ENCODE measurements at regions not wholly inside any gene's neighbourhood (a gene's known extent, or its start where the extent isn't known, plus 50 kb on each side); places are given as distances from the start of the nearest gene placed in this dataset.
A peak's percentile ranks its signal among the peaks of the same experiment; 100 is the strongest.

DNA sequence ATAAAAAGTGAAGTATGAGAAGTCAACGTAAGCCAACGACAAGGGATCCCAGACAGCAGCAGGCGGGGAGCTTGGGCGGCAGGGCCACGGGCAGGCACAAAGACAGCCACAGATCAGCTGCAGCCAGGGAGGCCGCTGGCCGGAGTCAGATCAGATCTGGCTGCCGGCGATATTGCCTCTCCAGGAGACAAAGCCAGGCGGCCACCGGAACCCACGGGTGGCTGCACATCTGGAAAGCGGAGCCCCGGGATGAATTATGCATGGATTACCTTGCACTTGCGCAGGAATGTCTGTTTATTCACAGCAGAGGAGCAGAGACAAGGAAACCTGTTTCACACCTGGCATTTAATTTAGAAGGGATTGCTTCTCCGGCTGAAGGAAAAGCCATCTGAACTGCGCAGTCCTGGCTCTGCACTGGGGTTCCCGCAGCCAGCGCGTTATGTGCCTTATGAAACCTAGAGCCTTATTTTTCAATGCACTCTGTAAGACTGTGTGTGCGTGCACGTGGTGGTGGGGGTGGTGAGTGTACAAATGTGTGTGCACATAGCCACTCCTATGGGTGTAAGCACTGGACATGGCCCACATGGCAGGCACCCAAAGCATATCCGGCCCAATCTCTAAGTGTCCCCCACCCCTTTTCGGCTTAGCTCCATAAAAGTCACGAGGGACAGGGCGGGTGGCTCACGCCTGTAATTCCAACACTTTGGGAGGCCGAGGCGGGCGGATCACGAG, 427.8 kb upstream of the MCTP2 start:
- no peak for DNase-seq (ENCODE audit: low spot score)
- peak; percentile 31; the same call in 1 of the 2 replicates for ATAC-seq
- Mint-ChIP-seq H3K36me3 (no peaks in the 10 kb centered on the region), H3K4me1 (peaks cover 45% of the 10 kb centered on the region), H3K4me3 (no peak overlapping the region), H3K27ac (no peak overlapping the region), H3K9me3 (0 out of 2 replicates have a peak, but pooled peaks cover 2% of the 10 kb centered on the region), H3K27me3 (ENCODE audit: low read depth) (no peaks in the 10 kb centered on the region)
- TF ChIP-seq ZNF317 (CRISPR knock-in tag; IDR thresholded peaks at IDR 0.05; ENCODE audit: borderline replicate concordance, low read depth), result no peak
- TF ChIP-seq RORB (CRISPR knock-in tag; IDR thresholded peaks at IDR 0.05), result no peak
- TF ChIP-seq, protein P1, sequence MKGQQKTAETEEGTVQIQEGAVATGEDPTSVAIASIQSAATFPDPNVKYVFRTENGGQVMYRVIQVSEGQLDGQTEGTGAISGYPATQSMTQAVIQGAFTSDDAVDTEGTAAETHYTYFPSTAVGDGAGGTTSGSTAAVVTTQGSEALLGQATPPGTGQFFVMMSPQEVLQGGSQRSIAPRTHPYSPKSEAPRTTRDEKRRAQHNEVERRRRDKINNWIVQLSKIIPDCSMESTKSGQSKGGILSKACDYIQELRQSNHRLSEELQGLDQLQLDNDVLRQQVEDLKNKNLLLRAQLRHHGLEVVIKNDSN (CRISPR knock-in tag; IDR thresholded peaks at IDR 0.05), result no peak
- TF ChIP-seq, protein P2, sequence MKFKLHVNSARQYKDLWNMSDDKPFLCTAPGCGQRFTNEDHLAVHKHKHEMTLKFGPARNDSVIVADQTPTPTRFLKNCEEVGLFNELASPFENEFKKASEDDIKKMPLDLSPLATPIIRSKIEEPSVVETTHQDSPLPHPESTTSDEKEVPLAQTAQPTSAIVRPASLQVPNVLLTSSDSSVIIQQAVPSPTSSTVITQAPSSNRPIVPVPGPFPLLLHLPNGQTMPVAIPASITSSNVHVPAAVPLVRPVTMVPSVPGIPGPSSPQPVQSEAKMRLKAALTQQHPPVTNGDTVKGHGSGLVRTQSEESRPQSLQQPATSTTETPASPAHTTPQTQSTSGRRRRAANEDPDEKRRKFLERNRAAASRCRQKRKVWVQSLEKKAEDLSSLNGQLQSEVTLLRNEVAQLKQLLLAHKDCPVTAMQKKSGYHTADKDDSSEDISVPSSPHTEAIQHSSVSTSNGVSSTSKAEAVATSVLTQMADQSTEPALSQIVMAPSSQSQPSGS (CRISPR knock-in tag; IDR thresholded peaks at IDR 0.05; ENCODE audit: borderline replicate concordance, low read depth), result no peak
- TF ChIP-seq, protein P3, sequence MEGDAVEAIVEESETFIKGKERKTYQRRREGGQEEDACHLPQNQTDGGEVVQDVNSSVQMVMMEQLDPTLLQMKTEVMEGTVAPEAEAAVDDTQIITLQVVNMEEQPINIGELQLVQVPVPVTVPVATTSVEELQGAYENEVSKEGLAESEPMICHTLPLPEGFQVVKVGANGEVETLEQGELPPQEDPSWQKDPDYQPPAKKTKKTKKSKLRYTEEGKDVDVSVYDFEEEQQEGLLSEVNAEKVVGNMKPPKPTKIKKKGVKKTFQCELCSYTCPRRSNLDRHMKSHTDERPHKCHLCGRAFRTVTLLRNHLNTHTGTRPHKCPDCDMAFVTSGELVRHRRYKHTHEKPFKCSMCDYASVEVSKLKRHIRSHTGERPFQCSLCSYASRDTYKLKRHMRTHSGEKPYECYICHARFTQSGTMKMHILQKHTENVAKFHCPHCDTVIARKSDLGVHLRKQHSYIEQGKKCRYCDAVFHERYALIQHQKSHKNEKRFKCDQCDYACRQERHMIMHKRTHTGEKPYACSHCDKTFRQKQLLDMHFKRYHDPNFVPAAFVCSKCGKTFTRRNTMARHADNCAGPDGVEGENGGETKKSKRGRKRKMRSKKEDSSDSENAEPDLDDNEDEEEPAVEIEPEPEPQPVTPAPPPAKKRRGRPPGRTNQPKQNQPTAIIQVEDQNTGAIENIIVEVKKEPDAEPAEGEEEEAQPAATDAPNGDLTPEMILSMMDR (IDR thresholded peaks at IDR 0.05), result no peak
- TF ChIP-seq, protein P4, sequence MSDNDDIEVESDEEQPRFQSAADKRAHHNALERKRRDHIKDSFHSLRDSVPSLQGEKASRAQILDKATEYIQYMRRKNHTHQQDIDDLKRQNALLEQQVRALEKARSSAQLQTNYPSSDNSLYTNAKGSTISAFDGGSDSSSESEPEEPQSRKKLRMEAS (CRISPR knock-in tag; IDR thresholded peaks at IDR 0.05), result no peak
- TF ChIP-seq, protein P5, sequence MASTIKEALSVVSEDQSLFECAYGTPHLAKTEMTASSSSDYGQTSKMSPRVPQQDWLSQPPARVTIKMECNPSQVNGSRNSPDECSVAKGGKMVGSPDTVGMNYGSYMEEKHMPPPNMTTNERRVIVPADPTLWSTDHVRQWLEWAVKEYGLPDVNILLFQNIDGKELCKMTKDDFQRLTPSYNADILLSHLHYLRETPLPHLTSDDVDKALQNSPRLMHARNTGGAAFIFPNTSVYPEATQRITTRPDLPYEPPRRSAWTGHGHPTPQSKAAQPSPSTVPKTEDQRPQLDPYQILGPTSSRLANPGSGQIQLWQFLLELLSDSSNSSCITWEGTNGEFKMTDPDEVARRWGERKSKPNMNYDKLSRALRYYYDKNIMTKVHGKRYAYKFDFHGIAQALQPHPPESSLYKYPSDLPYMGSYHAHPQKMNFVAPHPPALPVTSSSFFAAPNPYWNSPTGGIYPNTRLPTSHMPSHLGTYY (CRISPR knock-in tag; IDR thresholded peaks at IDR 0.05), result no peak
- TF ChIP-seq, protein P6, sequence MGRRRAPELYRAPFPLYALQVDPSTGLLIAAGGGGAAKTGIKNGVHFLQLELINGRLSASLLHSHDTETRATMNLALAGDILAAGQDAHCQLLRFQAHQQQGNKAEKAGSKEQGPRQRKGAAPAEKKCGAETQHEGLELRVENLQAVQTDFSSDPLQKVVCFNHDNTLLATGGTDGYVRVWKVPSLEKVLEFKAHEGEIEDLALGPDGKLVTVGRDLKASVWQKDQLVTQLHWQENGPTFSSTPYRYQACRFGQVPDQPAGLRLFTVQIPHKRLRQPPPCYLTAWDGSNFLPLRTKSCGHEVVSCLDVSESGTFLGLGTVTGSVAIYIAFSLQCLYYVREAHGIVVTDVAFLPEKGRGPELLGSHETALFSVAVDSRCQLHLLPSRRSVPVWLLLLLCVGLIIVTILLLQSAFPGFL (CRISPR knock-in tag; IDR thresholded peaks at IDR 0.05; ENCODE audit: borderline replicate concordance), result no peak
- TF ChIP-seq, protein P7, sequence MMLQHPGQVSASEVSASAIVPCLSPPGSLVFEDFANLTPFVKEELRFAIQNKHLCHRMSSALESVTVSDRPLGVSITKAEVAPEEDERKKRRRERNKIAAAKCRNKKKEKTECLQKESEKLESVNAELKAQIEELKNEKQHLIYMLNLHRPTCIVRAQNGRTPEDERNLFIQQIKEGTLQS (CRISPR knock-in tag; conservative IDR thresholded peaks at IDR 0.05), result no peak
- TF ChIP-seq, protein P8, sequence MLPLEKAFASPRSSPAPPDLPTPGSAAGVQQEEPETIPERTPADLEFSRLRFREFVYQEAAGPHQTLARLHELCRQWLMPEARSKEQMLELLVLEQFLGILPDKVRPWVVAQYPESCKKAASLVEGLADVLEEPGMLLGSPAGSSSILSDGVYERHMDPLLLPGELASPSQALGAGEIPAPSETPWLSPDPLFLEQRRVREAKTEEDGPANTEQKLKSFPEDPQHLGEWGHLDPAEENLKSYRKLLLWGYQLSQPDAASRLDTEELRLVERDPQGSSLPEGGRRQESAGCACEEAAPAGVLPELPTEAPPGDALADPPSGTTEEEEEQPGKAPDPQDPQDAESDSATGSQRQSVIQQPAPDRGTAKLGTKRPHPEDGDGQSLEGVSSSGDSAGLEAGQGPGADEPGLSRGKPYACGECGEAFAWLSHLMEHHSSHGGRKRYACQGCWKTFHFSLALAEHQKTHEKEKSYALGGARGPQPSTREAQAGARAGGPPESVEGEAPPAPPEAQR (CRISPR knock-in tag; IDR thresholded peaks at IDR 0.05), result no peak
- TF ChIP-seq, protein P9, sequence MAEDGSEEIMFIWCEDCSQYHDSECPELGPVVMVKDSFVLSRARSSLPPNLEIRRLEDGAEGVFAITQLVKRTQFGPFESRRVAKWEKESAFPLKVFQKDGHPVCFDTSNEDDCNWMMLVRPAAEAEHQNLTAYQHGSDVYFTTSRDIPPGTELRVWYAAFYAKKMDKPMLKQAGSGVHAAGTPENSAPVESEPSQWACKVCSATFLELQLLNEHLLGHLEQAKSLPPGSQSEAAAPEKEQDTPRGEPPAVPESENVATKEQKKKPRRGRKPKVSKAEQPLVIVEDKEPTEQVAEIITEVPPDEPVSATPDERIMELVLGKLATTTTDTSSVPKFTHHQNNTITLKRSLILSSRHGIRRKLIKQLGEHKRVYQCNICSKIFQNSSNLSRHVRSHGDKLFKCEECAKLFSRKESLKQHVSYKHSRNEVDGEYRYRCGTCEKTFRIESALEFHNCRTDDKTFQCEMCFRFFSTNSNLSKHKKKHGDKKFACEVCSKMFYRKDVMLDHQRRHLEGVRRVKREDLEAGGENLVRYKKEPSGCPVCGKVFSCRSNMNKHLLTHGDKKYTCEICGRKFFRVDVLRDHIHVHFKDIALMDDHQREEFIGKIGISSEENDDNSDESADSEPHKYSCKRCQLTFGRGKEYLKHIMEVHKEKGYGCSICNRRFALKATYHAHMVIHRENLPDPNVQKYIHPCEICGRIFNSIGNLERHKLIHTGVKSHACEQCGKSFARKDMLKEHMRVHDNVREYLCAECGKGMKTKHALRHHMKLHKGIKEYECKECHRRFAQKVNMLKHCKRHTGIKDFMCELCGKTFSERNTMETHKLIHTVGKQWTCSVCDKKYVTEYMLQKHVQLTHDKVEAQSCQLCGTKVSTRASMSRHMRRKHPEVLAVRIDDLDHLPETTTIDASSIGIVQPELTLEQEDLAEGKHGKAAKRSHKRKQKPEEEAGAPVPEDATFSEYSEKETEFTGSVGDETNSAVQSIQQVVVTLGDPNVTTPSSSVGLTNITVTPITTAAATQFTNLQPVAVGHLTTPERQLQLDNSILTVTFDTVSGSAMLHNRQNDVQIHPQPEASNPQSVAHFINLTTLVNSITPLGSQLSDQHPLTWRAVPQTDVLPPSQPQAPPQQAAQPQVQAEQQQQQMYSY (CRISPR knock-in tag; IDR thresholded peaks at IDR 0.05), result no peak
- TF ChIP-seq, protein P10, sequence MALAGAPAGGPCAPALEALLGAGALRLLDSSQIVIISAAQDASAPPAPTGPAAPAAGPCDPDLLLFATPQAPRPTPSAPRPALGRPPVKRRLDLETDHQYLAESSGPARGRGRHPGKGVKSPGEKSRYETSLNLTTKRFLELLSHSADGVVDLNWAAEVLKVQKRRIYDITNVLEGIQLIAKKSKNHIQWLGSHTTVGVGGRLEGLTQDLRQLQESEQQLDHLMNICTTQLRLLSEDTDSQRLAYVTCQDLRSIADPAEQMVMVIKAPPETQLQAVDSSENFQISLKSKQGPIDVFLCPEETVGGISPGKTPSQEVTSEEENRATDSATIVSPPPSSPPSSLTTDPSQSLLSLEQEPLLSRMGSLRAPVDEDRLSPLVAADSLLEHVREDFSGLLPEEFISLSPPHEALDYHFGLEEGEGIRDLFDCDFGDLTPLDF (CRISPR knock-in tag; IDR thresholded peaks at IDR 0.05), result no peak
- TF ChIP-seq MYBL2 (CRISPR knock-in tag; IDR thresholded peaks at IDR 0.05), result no peak
- TF ChIP-seq ZNF671 (CRISPR knock-in tag; IDR thresholded peaks at IDR 0.05), result no peak
- no peak for TF ChIP-seq ELF4 (CRISPR knock-in tag; IDR thresholded peaks at IDR 0.05; ENCODE audit: low read depth)
- TF ChIP-seq TEAD4 (CRISPR knock-in tag; IDR thresholded peaks at IDR 0.05), result no peak
- TF ChIP-seq, protein P11, sequence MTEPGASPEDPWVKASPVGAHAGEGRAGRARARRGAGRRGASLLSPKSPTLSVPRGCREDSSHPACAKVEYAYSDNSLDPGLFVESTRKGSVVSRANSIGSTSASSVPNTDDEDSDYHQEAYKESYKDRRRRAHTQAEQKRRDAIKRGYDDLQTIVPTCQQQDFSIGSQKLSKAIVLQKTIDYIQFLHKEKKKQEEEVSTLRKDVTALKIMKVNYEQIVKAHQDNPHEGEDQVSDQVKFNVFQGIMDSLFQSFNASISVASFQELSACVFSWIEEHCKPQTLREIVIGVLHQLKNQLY (CRISPR knock-in tag; IDR thresholded peaks at IDR 0.05), result no peak
- TF ChIP-seq CBFB (CRISPR knock-in tag; IDR thresholded peaks at IDR 0.05; ENCODE audit: low read depth), result no peak
- CTCF ChIA-PET, result interaction anchor here (0.7 kb wide), 1 partner anchor 193 kb away, joined by 4 read pairs; no protein-coding TSS in a partner anchor
- POLR2A ChIA-PET, result interaction anchor here (0.7 kb wide), 1 partner anchor 26 kb away, joined by 3 read pairs; no protein-coding TSS in a partner anchor
